ENCODE measurements at regions not wholly inside any gene's neighbourhood (a gene's known extent, or its start where the extent isn't known, plus 50 kb on each side); places are given as distances from the start of the nearest gene placed in this dataset.

DNA sequence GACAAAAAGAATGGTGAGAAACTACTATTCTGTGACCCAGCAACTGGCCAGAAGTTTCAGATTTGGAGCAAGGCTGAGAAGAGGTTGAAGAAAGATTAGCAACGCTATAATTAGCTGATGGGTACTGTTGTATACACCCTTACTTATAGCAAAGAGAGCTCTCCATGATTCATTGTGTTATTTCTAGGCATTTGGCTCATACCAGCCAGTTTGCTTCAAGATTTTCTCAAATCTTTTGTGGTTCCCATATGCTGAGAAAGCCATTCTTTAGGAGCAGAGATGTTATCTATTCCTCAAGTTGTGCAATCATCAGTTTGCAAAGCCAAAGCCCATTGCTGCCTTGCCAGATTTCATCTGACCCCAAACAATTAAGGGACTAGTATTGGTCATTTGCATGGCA, 179.4 kb downstream of the ETS1 start:
- DNase-seq, result no peak

DNA sequence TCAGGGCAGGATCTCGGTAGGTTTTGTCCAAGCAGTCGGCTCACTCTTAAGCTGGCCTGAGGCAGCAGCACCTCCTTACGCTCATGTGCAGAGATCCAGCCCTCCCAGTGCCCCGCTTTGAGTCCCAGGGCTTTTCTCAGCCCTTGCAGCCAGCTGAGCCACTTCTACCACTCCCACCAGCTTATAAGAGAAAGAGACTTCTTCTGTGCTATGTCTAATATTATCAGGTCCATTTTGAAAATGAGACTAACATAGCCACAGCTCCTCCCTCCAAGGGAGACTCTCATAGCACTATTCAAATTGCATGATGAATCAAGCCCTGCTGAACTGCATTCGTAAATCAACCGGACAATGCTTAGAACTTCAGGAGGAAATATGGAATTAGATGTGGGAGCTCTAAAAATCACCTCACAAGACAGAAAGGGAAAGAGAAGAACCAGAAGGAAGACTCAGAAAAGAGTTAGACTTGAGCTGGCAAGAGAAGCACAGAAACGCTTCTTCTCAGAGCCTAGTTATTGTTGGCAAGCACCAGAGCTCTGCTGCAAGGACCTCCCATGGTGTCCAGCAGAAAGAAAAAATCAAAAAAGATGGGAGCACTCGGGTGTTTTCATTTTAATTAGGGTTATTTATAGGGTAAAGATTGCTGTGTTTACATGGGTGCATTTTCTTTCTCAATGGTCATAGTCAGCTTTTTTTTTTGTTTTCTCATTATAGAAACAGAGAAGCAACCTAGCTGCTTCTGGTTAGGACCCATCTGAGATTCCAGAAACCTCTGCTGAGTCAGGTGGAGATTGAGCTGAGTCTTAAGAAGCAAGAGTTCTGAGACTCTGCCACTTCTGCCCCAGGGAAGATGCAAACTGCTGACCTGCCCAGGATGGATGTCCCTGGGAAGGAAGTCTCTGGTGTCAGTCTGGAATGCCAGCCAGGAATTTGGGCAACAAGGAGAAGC, 181.4 kb downstream of the ETS1 start:
- DNase-seq, result no peak

DNA sequence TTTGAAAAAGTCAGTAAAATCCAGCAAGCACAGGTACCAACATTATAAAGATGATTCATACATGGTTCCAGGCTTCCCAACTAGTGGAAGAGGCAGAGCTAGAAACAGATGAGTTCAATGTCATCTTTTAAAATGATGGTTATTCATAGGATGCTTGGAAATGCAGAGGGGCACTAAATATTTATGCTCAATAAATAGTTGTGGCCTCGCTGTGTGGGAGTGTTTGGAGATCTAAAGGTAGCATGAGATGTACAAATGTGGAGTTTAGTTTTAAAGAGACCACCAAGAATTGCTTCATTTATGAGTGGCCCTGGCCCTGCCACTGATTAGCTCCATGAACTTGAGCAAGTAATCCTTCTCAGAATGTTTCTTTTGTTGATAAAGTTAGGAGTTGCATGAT, 182.2 kb downstream of the ETS1 start:
- DNase-seq, result no peak

DNA sequence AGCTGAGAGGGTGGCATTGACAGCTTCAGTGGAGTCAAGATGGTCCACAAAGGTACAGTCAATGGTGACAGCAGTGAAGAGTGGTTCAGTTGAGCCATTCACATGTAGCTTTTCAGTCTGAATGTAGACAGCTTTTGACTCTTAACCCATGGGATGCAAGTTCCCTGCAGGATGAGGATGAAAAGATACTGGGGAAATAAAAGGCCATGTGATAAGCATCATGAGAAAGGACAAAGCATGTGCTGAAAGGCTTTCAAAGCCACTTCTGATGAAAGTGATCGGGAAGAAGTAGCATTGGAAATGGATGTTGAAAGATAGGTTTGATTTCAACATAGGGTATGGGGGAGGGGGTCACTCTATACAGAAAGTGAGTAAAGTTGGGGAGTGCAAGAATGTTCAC, 182.9 kb downstream of the ETS1 start:
- no peak for DNase-seq

DNA sequence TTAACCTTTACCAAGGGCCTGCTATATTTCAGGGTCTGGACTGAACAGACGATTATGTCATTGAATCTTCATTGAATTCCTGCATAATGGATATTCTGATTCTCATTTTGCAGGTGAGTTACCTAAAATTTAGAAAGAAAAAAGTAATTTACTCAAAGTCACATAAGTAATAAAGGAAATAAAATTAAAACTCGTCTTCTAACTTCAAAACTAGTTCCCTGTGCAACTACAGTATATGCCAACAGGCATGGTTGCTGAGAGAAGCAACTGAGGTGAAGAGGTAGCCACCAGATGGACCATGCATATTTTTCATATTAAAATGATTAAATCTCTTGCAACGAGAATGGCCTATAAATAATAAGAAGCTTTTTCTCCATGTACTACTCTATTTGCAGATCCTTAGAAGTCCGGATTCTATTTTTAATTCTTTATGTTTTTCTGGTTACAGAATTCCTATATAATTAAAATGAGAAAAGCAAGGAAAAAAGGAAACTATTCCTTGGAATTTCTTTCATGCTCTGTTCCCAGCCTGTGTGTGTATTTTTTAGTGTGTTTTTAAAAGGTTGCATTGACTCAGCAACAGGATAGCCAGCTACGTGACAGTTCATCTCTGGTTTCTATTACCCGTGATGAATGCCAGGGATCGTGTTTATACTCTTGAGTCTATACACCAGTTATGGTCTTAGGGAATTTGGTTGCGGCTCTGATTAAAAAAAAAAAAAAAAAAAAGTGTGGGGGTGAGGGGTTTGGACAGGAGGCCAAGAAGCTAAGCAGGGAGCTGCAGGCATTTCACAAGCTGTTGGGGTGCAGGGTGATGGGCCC, 186.8 kb downstream of the ETS1 start:
- no peak for DNase-seq

DNA sequence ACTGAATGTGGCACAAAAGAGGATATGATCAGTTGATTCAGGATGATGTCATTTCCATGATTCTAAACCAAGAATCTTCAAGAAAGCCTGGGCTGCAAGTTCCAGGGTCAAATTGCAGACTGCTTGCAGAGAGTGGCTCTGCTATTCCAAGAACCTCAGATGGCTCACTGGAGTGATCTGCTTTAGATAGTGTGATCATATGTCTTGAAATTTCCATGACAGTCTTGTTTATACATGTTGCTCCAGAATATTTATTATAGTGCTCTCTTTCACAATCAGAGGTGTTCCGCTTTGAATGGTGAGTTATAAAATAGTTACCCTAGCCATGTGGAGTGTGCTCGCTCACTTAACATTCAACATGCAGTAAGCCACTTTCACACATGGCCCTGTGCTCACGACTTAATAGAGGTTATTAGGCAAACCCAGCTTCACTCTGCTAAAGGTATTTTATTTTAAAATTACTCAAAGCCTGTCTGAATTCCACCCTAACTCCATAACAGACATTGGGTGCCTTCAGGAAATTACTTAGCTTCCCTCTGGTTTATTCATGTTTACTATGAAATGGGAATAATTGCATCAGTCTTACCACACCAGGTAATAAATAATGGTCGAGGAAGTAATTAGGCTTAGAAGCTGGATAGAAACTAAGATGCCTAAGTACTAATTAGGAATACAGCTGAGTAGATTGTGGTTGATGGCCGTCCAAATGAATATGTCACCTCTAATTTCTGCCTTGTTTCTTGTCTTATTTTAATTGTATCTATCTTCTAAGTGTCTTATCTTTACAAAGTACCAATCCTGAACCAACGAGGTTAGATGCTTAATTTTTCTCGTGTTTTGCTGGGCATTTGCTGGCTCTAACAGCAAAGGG, 187.9 kb downstream of the ETS1 start:
- DNase-seq, result no peak

DNA sequence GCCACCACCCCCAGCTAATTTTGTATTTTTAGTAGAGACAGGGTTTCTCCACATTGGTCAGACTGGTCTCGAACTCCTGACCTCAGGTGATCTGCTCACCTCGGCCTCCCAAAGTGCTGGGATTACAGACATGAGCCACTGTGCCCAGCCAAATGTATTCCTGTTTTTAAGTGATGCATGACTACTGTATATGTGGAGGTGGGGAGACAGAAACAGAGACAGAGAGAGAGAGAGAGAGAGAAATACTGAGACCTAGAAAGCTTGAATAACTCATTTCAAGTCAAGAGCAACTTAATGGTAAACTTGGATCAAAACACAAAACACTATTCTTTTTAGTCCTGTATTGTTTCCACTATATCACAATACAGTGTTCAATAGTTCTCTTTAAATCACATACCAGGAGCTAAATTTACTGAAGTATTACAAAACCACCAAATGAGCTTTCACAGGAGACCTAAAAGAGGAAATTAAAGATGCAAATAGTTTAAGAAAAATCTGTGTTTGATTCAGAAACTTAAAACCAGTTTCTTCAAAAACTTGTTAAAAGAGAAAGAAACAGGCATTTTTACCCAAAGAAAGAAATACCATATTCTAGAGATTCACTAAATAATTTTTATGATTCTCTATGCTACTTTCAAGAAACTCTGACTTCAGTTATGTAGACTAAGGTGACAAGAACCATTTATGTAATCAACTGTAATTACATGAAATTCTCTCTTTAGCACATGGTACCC, 188.7 kb downstream of the ETS1 start:
- no peak for DNase-seq

DNA sequence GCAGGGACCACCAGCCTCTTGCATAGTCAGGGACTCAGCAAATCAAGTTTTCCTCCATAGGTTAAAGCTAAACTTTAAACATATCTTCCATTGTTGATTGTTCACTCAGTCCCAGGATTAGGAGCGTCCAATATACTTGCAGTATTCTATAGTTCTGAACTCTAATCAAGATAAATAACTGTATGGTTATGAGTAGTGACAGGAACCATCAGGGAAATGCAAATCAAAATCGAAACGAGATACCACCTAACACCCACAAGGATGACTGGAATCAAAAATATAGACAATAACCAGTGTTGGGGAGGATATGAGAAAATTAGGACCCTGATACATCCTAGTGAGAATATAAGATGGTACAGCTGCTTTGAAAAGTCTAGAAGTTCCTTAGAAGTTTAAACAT, 190.0 kb downstream of the ETS1 start:
- no peak for DNase-seq

DNA sequence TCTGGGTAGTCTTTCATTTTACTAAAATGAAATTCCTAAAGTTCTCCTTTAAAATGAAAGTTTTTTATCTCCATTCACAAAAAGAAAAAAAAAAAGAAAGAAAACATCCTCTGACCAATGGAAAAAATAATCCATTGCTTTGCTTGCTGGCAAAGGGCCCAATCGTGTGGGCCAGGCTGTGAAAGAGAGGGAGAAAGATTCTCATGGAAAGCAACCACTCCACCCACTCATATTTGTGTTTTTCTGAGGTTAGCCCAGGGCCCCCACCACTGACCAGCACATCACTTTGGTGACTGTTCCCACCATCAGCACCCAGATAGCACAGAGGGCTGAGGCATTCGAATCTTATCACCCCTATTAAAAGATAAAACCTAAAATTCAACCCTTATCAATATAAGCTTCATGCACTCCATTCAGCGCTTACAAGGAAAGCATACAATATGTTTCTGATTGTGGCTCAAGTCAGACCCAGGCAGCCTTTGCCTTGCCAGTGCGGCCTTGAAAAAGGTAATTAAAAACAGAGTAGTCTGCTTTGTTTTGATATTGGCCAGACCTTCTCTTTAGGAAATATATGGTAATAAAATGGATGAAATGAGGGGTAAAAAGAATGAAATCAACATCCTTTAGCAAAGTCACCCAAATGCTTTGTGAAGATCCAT, 192.8 kb downstream of the ETS1 start:
- DNase-seq, result no peak

DNA sequence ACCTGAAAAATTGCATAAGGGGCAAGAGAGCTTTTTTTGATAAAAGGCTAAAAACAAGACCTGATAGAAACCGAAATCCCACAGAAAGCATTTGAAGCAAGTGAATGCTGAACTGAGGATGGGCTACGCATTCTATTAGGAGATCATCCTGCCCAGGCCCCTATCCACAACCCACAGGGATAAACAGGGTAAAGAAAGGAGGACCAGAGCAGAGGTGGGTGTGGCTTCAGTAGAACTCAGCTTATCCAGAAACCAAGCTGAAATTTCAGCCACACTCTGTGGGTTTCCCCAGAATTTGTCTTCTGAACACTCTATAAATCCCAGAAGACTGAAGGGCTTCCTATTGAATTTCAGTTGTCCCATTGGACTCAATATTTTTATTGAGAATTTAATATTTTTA, 195.1 kb downstream of the ETS1 start:
- no peak for DNase-seq

DNA sequence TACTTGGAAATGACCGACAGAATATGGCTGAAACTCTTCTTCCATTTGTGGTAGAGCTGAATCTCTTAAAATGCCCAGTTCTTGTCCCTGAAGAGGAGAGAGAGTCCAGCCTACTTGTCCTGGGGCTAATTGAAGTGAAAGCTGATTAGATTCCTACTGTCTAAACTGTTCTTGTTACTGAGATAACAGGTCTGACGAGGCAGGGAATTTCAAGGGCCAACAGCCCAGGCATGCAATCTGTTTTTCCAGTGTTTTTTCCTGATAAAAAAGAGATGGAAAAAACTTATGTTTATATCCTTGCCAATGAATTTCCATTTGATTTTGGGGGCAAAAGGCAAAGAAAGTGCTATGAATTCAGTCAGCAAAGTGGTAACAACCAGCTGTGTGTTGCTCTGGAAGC, 195.5 kb downstream of the ETS1 start:
- no peak for DNase-seq

DNA sequence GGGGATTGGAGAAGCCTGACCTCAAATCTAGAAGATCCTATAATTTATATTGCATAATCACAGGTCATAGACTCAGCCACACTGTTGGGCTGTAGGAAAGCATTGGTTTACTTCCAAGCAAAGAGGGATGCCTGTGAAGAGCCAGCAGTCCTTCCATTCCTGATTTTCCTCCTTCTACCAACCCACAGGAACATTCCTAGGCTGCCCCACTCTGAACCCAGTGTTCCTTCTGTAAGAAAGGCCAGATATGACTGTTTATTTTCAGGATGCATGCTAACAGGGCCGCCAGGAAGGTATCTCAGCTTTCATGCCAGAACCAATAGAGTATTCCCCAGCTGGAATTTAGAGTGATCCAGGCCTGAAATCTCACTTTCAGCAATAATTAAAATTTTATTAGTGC, 197.1 kb downstream of the ETS1 start:
- DNase-seq, result no peak

DNA sequence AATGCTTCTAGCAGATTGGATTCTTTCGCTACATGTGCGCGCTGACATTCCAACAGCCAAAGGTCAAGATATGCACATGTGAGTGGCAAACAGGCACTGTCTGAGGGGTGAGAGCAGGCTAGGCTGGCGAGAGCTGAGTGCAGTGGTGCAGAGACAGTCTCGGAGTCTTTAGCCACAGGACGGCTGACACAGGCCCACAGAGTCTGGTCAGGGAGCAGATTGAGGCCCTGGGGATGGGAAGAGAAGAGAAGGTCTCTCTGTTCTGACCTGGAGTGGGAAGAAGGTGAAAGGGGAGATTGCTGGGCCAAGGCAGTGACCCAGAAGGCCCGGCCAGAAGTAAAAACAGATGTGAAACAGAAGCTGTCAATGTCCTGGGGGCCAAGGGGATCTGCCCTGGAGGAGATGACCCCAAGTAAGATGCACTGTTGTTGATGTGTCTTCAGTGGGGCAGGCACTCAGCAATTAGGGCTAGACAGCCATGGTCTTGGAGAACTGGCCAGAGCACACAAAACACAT, 197.8 kb downstream of the ETS1 start:
- DNase-seq, result no peak

DNA sequence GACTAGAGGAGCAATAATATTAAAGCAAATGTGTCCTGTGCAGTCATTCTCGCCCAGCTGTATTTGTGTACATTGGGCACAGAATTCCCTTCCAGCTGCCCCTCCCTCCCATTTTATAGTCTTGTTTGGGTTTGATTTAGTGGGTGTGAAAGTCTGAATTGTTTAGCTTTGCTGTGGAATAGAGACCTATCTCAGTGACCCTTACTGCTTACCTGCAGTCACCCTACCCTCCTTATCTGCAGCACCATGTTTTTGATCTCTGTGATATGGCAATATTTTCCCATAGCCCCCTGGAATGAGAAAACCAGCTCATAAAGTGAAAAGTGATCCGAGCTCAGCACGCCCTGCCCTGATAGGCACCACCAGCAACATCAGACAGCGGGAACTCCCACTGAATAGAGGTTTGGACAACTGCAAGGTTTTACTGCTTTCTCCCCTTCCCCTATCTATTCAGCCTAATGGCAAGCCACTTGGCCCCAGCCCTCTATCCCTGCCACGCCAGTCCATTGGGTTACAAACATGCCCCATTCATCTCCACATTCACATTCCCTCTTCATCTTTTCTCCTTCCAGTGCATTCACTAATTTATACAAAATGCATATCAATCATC, 199.0 kb downstream of the ETS1 start:
- DNase-seq, result peak; percentile 87

DNA sequence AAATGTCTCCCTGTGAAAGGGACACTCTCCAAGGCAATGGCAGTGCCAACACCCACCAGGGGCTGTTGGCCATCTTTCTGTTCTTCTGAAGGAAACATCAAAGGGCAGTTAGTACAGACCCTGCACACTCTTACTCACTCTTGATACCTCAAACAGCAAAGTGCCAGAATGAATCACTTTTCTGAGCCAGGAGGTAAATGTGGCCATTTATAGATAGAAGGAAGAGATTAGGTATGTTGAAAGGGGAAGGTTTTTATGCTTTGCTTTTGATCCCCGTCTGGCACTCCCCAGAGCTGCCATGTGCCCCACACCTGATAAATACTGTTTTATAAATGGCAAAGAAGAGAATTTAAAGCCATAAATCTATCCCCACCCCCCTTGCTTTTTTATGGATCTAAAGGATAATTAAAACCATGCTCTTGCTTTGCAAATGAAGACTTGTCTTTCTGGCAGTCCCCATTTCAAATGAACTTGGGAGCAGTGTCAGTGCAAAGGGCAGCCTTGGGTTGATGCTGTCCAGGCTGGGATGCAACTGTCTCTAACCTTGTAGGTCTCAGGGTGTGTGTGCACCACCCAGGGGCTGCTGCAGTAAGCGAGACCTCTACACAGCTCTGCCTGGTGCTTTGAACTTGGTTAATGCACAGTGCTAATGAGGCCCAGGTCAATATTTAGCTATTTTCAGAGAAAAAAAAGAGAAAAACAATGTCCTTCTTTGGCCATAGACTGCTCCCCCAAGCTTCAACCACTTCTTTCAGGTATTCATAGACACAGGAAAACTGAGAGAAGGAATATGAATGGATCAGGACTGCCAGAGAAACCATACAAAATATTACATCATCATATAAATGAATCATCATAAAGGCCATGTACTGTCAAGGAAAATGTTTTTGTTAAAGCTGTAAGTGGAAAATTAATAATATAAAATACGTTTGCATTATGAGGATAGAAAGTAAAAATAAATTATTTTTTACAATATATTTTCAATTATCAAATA, 207.5 kb downstream of the ETS1 start:
- no peak for DNase-seq

DNA sequence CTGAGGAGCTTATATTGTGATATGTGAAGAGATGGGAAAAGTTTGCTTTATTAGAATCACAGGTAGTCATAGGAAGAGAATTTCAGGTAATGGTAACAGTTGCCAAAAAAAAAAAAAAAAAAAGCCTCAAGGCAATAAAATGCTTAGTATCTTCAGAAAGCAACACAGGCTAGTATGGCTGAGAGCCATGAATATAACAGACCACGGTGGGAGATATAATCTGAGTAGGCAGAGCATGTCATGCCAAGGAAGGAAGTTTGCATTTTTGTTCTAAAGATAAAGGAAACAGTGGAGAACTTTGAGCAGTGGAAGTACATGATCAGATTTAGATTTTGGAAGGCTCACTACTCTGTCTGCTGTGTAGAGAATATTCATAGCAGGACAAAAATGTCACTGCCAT, 211.4 kb downstream of the ETS1 start:
- DNase-seq, result no peak

DNA sequence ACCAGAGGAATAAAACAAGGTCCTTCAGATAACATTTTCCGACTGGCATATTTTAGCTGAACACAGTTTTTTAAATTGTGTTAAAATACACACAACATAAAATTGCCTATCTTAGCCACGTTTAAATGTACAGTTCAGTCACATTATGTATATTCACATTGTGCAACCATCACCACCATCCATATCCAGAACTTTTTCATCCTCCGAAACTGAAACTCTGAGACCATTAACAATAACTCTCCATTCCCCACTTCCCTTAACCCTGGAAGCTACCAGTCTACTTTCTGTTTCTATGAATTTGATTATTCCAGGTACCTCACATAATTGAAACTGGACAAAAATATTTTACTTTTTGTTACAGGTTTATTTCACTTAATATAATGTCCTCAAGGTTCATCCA, 213.3 kb downstream of the ETS1 start:
- DNase-seq, result no peak

DNA sequence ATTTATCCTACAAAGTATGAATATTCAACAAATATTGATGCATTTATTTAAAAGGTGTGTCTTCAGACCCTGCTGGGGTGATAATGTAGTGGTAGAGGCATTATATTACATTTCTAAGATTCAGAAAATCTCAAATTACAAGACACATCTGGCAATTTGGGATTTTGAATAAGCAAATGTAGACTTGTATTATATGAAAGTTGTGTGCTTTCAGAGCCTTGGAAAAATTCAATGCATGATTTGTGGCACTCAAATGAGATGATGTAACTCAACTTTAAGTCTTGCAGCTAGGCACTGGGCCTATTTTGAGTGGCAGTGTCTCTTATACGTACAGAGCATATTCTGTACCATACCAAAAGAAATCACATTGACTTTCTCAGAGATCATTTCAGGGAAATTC, 214.4 kb downstream of the ETS1 start:
- no peak for DNase-seq

DNA sequence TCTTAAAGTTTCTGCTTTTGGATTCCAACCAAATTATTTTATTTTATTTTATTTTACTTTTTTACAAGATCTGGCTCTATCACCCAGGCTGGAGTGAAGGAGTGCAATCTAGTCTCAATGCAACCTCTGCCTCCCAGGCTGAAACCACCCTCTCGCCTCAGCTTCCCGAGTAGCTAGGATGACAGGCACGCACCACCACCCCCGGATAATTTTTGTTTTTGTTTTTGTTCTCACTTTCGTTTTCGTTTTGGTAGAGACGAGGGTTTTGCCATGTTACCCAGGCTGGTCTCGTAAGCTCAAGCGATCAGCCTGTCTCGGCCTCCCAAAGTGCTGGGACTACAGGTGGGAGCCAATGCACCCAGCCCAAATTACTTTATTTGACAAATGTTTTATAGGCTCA, 219.8 kb downstream of the ETS1 start:
- DNase-seq, result no peak

DNA sequence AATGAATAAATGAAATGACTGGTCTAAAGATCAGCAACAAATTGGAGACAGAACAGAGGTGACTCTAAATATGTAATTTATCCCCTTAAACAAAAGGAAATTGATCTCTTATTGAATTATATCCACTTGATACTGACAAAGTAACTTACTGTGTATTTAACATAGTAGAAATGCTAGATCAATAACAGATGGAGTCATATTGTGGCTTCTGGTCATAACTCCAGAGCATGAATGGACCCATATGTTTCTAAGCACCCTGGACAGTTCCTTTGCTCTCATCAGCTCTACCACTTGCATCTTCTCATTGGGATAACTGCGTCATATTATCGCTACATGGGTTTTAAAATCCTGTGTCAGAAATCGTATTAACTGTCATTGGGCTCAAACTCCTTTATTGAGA, 222.3 kb downstream of the ETS1 start:
- DNase-seq, result no peak
